ENCODE measurements at regions not wholly inside any gene's neighbourhood (a gene's known extent, or its start where the extent isn't known, plus 50 kb on each side); places are given as distances from the start of the nearest gene placed in this dataset.

- no peak overlapping the region for H4K8ac ChIP-seq (replicated peaks; ENCODE audit: insufficient read length, low read depth, low read length)
- peaks cover 8% of the 10 kb centered on the region for H3K4me1 ChIP-seq (ENCODE audit: insufficient read depth, low read length)
- H2BK12ac ChIP-seq (ENCODE audit: insufficient read length, low read depth, low read length) = no peak overlapping the region
- H2BK15ac ChIP-seq (ENCODE audit: low read depth, low read length) = no peak overlapping the region
- no peak for TF ChIP-seq CTCF (conservative IDR thresholded peaks at IDR 0.05)
- H3K27ac ChIP-seq (ENCODE audit: insufficient read length, low read depth, low read length) = no peak overlapping the region
- Mint-ChIP-seq H3K4me1 (peaks cover 17 to 24% of the 10 kb centered on the region in 2 experiments), H3K9me3 (no peaks in the 10 kb centered on the region), H3K4me3 (no peak overlapping the region), H3K36me3 (ENCODE audit: insufficient read depth in 1 of 3, low read depth in 3 of 3) (no peaks in the 10 kb centered on the region), H3K27ac (no peak overlapping the region), H3K27me3 (ENCODE audit: low read depth) (no peaks in the 10 kb centered on the region)
- no peaks in the 10 kb centered on the region for H3K27me3 ChIP-seq (ENCODE audit: insufficient read depth, low read length)
- H2BK5ac ChIP-seq (ENCODE audit: insufficient read length, low read length) = no peak overlapping the region
- H3K23me2 ChIP-seq (ENCODE audit: insufficient read length, low read depth, low read length, poor library complexity, severe bottlenecking) = no peaks in the 10 kb centered on the region
- H3T11ph ChIP-seq (ENCODE audit: low read length) = no peak overlapping the region
- H3K79me1 ChIP-seq (ENCODE audit: insufficient read depth, low read depth, low read length, poor library complexity, severe bottlenecking) = no peaks in the 10 kb centered on the region
- no peak overlapping the region for H3K56ac ChIP-seq (ENCODE audit: insufficient read length, low read depth, low read length)
- no peak overlapping the region for H4K91ac ChIP-seq (ENCODE audit: insufficient read length, low read depth, low read length)
- H3K79me2 ChIP-seq (ENCODE audit: insufficient read depth, low read length) = no peaks in the 10 kb centered on the region
- no peaks in the 10 kb centered on the region for H4K20me1 ChIP-seq (ENCODE audit: control insufficient read depth, insufficient read depth, insufficient read length)
- H3K14ac ChIP-seq (ENCODE audit: insufficient read depth, low read length) = no peak overlapping the region
- no peak overlapping the region for H2BK120ac ChIP-seq (ENCODE audit: low read depth, low read length, poor library complexity, severe bottlenecking)
- no peak overlapping the region for H2AK5ac ChIP-seq (ENCODE audit: insufficient read length, low read length)
- H3K9ac ChIP-seq (ENCODE audit: extremely low read depth, insufficient read length, low read length) = no peak overlapping the region
- H4K5ac ChIP-seq (ENCODE audit: insufficient read length, low read depth, low read length) = no peak overlapping the region
- WGBS (ENCODE audit: extremely low coverage, insufficient read length, low lambda C conversion rate) = no CpG with 5 or more reads among the region's 3 CpGs
- H3K9me3 ChIP-seq (ENCODE audit: control insufficient read depth, low read depth, low read length) = no peaks in the 10 kb centered on the region
- H2BK20ac ChIP-seq (ENCODE audit: low read depth, low read length, poor library complexity, severe bottlenecking) = no peak overlapping the region
- no peak overlapping the region for H3K4me2 ChIP-seq (ENCODE audit: insufficient read depth, insufficient read length, low read length)
- no peak overlapping the region for H3K18ac ChIP-seq (ENCODE audit: insufficient read length, low read depth, low read length)
- no peak for DNase-seq
- H3K4ac ChIP-seq (ENCODE audit: low read depth, low read length) = no peak overlapping the region
- H3K23ac ChIP-seq (ENCODE audit: insufficient read length, low read depth, low read length) = no peak overlapping the region
- no peak overlapping the region for H2AFZ ChIP-seq (ENCODE audit: low read length)
Measured at GRCh38 chr6:14337152-14337551, 219.6 kb downstream of the CD83 start.
